SK-N-MC (cell line): ENCODE measurements at regions not wholly inside any gene's neighbourhood (a gene's known extent, or its start where the extent isn't known, plus 50 kb on each side); places are given as distances from the start of the nearest gene placed in this dataset.

ENCODE experiments used
- DNase-seq: peaks from one replicate; pipeline ENCODE4 v3.0.0-alpha.2; 2011; ENCODE audit warnings: low read depth, low spot score
- H3K27ac ChIP-seq: fragments of 200-600 bp; sonication (generic); 2 replicates; pipeline ENCODE4 v1.5.1; 2016; ENCODE audit warnings: mixed run types
- H3K36me3 ChIP-seq: fragments of 200-600 bp; sonication (generic); 2 replicates; pipeline ENCODE4 v1.6.1; 2017; ENCODE audit warnings: antibody characterized with exemption, low read length, mixed read lengths; ENCODE audit not compliant: insufficient read depth
- H3K4me3 ChIP-seq: fragments of 200-600 bp; sonication (generic); 2 replicates; pipeline ENCODE4 v1.5.1; 2016
- H3K9ac ChIP-seq: fragments of 200-600 bp; sonication (generic); 2 replicates; pipeline ENCODE4 v1.8.0; 2017; ENCODE audit warnings: mixed run types, mixed read lengths; ENCODE audit not compliant: insufficient read length
- H3K9me3 ChIP-seq: fragments of 200-600 bp; sonication (generic); 2 replicates; pipeline ENCODE4 v1.6.1; 2017; ENCODE audit warnings: low read depth, mild to moderate bottlenecking, antibody characterized with exemption, low read length, moderate library complexity, mixed read lengths
- EZH2 ChIP-seq: fragments of 200-600 bp; sonication (generic); IDR thresholded peaks from one replicate; pipeline ENCODE4 v1.6.1; 2017; ENCODE audit warnings: antibody characterized with exemption
- FOXP2 ChIP-seq: optimal IDR thresholded peaks from 2 replicates; pipeline ENCODE3; 2011; ENCODE audit warnings: mild to moderate bottlenecking, moderate library complexity; ENCODE audit not compliant: insufficient read depth; ENCODE audit errors: extremely low read length, control extremely low read depth
- POLR2AphosphoS5 ChIP-seq: IDR thresholded peaks from 2 replicates; pipeline ENCODE4 v1.6.1; 2012; ENCODE audit warnings: mild to moderate bottlenecking, low read depth, low read length, borderline replicate concordance

- no peak overlapping the region for H3K27ac ChIP-seq
- H3K9ac ChIP-seq: no peak overlapping the region
- no peaks in the 10 kb centered on the region for H3K9me3 ChIP-seq
- no peak for DNase-seq
- H3K36me3 ChIP-seq: no peaks in the 10 kb centered on the region
- no peak overlapping the region for H3K4me3 ChIP-seq
- TF ChIP-seq FOXP2: no peak
- no peak for TF ChIP-seq POLR2AphosphoS5
- TF ChIP-seq EZH2: no peak
These were observed 74.7 kb upstream of the TCF21 start for GRCh38 chr6:133814238-133814637.

GRCh38 chr6:133814797-133815196, 74.1 kb upstream of the TCF21 start:
- no peak for DNase-seq
- H3K4me3 ChIP-seq: no peak overlapping the region
- H3K27ac ChIP-seq: no peak overlapping the region
- no peak overlapping the region for H3K9ac ChIP-seq
- no peaks in the 10 kb centered on the region for H3K36me3 ChIP-seq
- H3K9me3 ChIP-seq: no peaks in the 10 kb centered on the region
- TF ChIP-seq FOXP2: no peak
- no peak for TF ChIP-seq EZH2

- Histone ChIP-seq H3K9ac (no peak overlapping the region), H3K4me3 (no peak overlapping the region), H3K27ac (no peak overlapping the region), H3K36me3 (no peaks in the 10 kb centered on the region), H3K9me3 (no peaks in the 10 kb centered on the region)
- DNase-seq: no peak
- TF ChIP-seq FOXP2: no peak
- no peak for TF ChIP-seq EZH2
- TF ChIP-seq POLR2AphosphoS5: no peak
These were observed 73.6 kb upstream of the TCF21 start for GRCh38 chr6:133815313-133815712.

GRCh38 chr6:133816171-133816570, 72.7 kb upstream of the TCF21 start:
- Histone ChIP-seq H3K9ac (no peak overlapping the region), H3K27ac (no peak overlapping the region), H3K4me3 (no peak overlapping the region), H3K36me3 (no peaks in the 10 kb centered on the region), H3K9me3 (no peaks in the 10 kb centered on the region)
- DNase-seq: no peak
- TF ChIP-seq POLR2AphosphoS5 (no peak), EZH2 (no peak)

- TF ChIP-seq FOXP2: no peak
- no peak for TF ChIP-seq EZH2
- H3K9me3 ChIP-seq: no peaks in the 10 kb centered on the region
These were observed 71.4 kb upstream of the TCF21 start for GRCh38 chr6:133817460-133818047.

GRCh38 chr6:133818320-133818719, 70.6 kb upstream of the TCF21 start:
- Histone ChIP-seq H3K36me3 (no peaks in the 10 kb centered on the region), H3K9me3 (no peaks in the 10 kb centered on the region), H3K4me3 (no peak overlapping the region), H3K27ac (no peak overlapping the region), H3K9ac (no peak overlapping the region)
- DNase-seq: no peak
- TF ChIP-seq EZH2 (no peak), FOXP2 (no peak), POLR2AphosphoS5 (no peak)

More at GRCh38 chr6:133817460-133818047, 71.4 kb upstream of the TCF21 start:
- no peak for DNase-seq
- Histone ChIP-seq H3K4me3 (no peak overlapping the region), H3K27ac (no peak overlapping the region), H3K36me3 (no peaks in the 10 kb centered on the region), H3K9ac (no peak overlapping the region)

- H3K9me3 ChIP-seq: no peaks in the 10 kb centered on the region
- TF ChIP-seq FOXP2 (no peak), EZH2 (no peak), POLR2AphosphoS5 (no peak)
- H3K9ac ChIP-seq: no peak overlapping the region
- no peaks in the 10 kb centered on the region for H3K36me3 ChIP-seq
- no peak for DNase-seq
- H3K27ac ChIP-seq: no peak overlapping the region
- H3K4me3 ChIP-seq: no peak overlapping the region
These were observed 68.7 kb upstream of the TCF21 start for GRCh38 chr6:133820208-133820607.

GRCh38 chr6:133827766-133828165, 61.1 kb upstream of the TCF21 start:
- DNase-seq: no peak
- no peak overlapping the region for H3K27ac ChIP-seq
- no peak overlapping the region for H3K4me3 ChIP-seq
- no peaks in the 10 kb centered on the region for H3K36me3 ChIP-seq
- H3K9ac ChIP-seq: no peak overlapping the region
- TF ChIP-seq EZH2 (no peak), POLR2AphosphoS5 (no peak), FOXP2 (no peak)
- H3K9me3 ChIP-seq: no peaks in the 10 kb centered on the region

- no peak overlapping the region for H3K9ac ChIP-seq
- no peak overlapping the region for H3K4me3 ChIP-seq
- no peaks in the 10 kb centered on the region for H3K36me3 ChIP-seq
- no peak for TF ChIP-seq EZH2
- TF ChIP-seq FOXP2: no peak
- TF ChIP-seq POLR2AphosphoS5: no peak
- DNase-seq: no peak
- H3K9me3 ChIP-seq: no peaks in the 10 kb centered on the region
- no peak overlapping the region for H3K27ac ChIP-seq
These were observed 55.0 kb upstream of the TCF21 start for GRCh38 chr6:133833949-133834359.
